HL-60 (cell line): ENCODE measurements at regions not wholly inside any gene's neighbourhood (a gene's known extent, or its start where the extent isn't known, plus 50 kb on each side); places are given as distances from the start of the nearest gene placed in this dataset.
A peak's percentile ranks its signal among the peaks of the same experiment; 100 is the strongest.

Experiments
- DNase-seq, 2 experiments: peaks; one replicate each; pipeline ENCODE4 v3.0.0-alpha.2; 2010 to 2020; ENCODE audit warnings: low read depth in 1 of 2, low spot score in 1 of 2
- H3K27ac ChIP-seq: fragments of 250-450 bp; sonication (Bioruptor Pico); replicated peaks from 2 replicates; pipeline ENCODE4 v1.5.1; 2020; ENCODE audit warnings: mild to moderate bottlenecking, moderate library complexity
- H3K27me3 ChIP-seq: fragments of 250-450 bp; sonication (Bioruptor Pico); 2 replicates; pipeline ENCODE4 v1.5.1; 2021; ENCODE audit warnings: mild to moderate bottlenecking, moderate library complexity; ENCODE audit not compliant: insufficient read depth, poor library complexity, severe bottlenecking
- H3K4me3 ChIP-seq: replicated peaks from 2 replicates; pipeline ENCODE4 v1.5.1; 2011; ENCODE audit warnings: mild to moderate bottlenecking, control low read depth, low read length; ENCODE audit not compliant: insufficient read depth
- CTCF ChIP-seq: IDR thresholded peaks from one replicate; pipeline ENCODE4 v1.5.1; 2011; ENCODE audit warnings: low read length, control low read depth, inconsistent platforms; ENCODE audit not compliant: insufficient read depth
- GABPA ChIP-seq: IDR thresholded peaks from 2 replicates; pipeline ENCODE4 v1.6.1; 2012; ENCODE audit warnings: low read depth
- POLR2AphosphoS5 ChIP-seq: IDR thresholded peaks from 2 replicates; pipeline ENCODE4 v1.6.1; 2012; ENCODE audit warnings: low read depth
- REST ChIP-seq: IDR thresholded peaks from 2 replicates; pipeline ENCODE4 v1.6.1; 2012; ENCODE audit warnings: low read depth; ENCODE audit not compliant: insufficient replicate concordance
- SPI1 ChIP-seq: IDR thresholded peaks from 2 replicates; pipeline ENCODE4 v1.6.1; 2012; ENCODE audit warnings: low read depth, mild to moderate bottlenecking, borderline replicate concordance

- TF ChIP-seq SPI1 (no peak), GABPA (no peak), CTCF (no peak), POLR2AphosphoS5 (no peak), REST (no peak)
- DNase-seq: peak in 1 of 2 experiments; percentile 0
- no peak overlapping the region for H3K4me3 ChIP-seq
- no peaks in the 10 kb centered on the region for H3K27me3 ChIP-seq
- H3K27ac ChIP-seq: no peak overlapping the region
Observed at GRCh38 chr4:10204401-10205058, 87.9 kb upstream of the WDR1 start.

- no peak overlapping the region for H3K4me3 ChIP-seq
- no peak overlapping the region for H3K27ac ChIP-seq
- TF ChIP-seq SPI1: no peak
- no peak for TF ChIP-seq CTCF
- no peak for TF ChIP-seq REST
- TF ChIP-seq GABPA: no peak
- no peak for TF ChIP-seq POLR2AphosphoS5
- H3K27me3 ChIP-seq: no peaks in the 10 kb centered on the region
- DNase-seq: peak in 1 of 2 experiments; percentile 0
Observed at GRCh38 chr4:10203851-10204250, 87.3 kb upstream of the WDR1 start.

- peak in 1 of 2 experiments; percentile 0 for DNase-seq
- Histone ChIP-seq H3K27ac (no peak overlapping the region), H3K27me3 (no peaks in the 10 kb centered on the region), H3K4me3 (no peak overlapping the region)
- TF ChIP-seq POLR2AphosphoS5 (no peak), SPI1 (no peak), REST (no peak), GABPA (no peak), CTCF (no peak)
Observed at GRCh38 chr4:10201381-10202223, 85.0 kb upstream of the WDR1 start.
